Breast epithelium (tissue), 4 donors: ENCODE measurements at regions not wholly inside any gene's neighbourhood (a gene's known extent, or its start where the extent isn't known, plus 50 kb on each side); places are given as distances from the start of the nearest gene placed in this dataset.

Source experiments
- DNase-seq, 2 donors: peaks; one replicate each; pipeline ENCODE4 v3.0.0-alpha.2; 2019; ENCODE audit warnings: low spot score in 2 of 2
- H3K27ac ChIP-seq, 2 donors: fragments of 200-600 bp; sonication (generic) in 1 of 2; one replicate each; pipeline ENCODE4 v1.5.1; 2016 to 2019; ENCODE audit warnings: mild to moderate bottlenecking in 1 of 2
- H3K27me3 ChIP-seq, 2 donors: fragments of 200-600 bp; sonication (generic) in 1 of 2; one replicate each; pipeline versions ENCODE4 v1.5.1 to v1.6.0; 2017 to 2019; ENCODE audit warnings: control low read depth in 1 of 2, mild to moderate bottlenecking in 1 of 2
- H3K36me3 ChIP-seq: fragments of 200-600 bp; one replicate; pipeline ENCODE4 v1.5.1; 2019
- H3K4me1 ChIP-seq, 2 donors: fragments of 200-600 bp; sonication (generic); one replicate each; pipeline ENCODE4 v1.5.1; 2016 to 2019; ENCODE audit warnings: control low read depth in 1 of 2
- H3K4me3 ChIP-seq, 3 donors: fragments of 200-600 bp; sonication (generic); 1 replicate in 2 of 3; 2 replicates in 1 of 3; pipeline ENCODE4 v1.5.1; 2016 to 2019; ENCODE audit warnings: mild to moderate bottlenecking in 3 of 3, moderate library complexity in 2 of 3
- H3K9me3 ChIP-seq, 2 donors: fragments of 200-600 bp; sonication (generic) in 1 of 2; one replicate each; pipeline ENCODE4 v1.5.1; 2016 to 2019; ENCODE audit warnings: control low read depth in 1 of 2
- POLR2A ChIP-seq: fragments of 450-650 bp; IDR thresholded peaks from one replicate; pipeline ENCODE4 v1.6.1; 2016; ENCODE audit warnings: antibody characterized with exemption, mild to moderate bottlenecking, moderate library complexity
- POLR2AphosphoS5 ChIP-seq, 3 donors: sonication (generic); formaldehyde crosslinking; IDR thresholded peaks; one replicate each; pipeline ENCODE4 v1.6.1; 2017; ENCODE audit warnings: antibody characterized with exemption in 3 of 3
- intact Hi-C: fragments of 100-400 bp; cut with DNase I; formaldehyde crosslinking; loops from one replicate; pipeline ENCODE4 v1.15.1; 2023; ENCODE audit warnings: low total_unique reads
- TF ChIP-seq, protein P1 (sequence below), 3 donors: fragments of 450-650 bp; IDR thresholded peaks; one replicate each; pipeline ENCODE4 v1.5.1; 2016 to 2017; ENCODE audit warnings: antibody characterized with exemption in 3 of 3, mild to moderate bottlenecking in 3 of 3, moderate library complexity in 3 of 3

GRCh38 chr3:30195352-30195751 lies 411.0 kb upstream of the TGFBR2 start:
- Histone ChIP-seq H3K4me1 (no peaks in the 10 kb centered on the region), H3K27ac (no peak overlapping the region), H3K4me3 (no peak overlapping the region), H3K9me3 (no peaks in the 10 kb centered on the region), H3K27me3 (no peaks in the 10 kb centered on the region), H3K36me3 (no peaks in the 10 kb centered on the region)
- intact Hi-C loops = no loop called here
- TF ChIP-seq, protein P1, sequence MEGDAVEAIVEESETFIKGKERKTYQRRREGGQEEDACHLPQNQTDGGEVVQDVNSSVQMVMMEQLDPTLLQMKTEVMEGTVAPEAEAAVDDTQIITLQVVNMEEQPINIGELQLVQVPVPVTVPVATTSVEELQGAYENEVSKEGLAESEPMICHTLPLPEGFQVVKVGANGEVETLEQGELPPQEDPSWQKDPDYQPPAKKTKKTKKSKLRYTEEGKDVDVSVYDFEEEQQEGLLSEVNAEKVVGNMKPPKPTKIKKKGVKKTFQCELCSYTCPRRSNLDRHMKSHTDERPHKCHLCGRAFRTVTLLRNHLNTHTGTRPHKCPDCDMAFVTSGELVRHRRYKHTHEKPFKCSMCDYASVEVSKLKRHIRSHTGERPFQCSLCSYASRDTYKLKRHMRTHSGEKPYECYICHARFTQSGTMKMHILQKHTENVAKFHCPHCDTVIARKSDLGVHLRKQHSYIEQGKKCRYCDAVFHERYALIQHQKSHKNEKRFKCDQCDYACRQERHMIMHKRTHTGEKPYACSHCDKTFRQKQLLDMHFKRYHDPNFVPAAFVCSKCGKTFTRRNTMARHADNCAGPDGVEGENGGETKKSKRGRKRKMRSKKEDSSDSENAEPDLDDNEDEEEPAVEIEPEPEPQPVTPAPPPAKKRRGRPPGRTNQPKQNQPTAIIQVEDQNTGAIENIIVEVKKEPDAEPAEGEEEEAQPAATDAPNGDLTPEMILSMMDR (IDR thresholded peaks at IDR 0.05) = no peak
- TF ChIP-seq POLR2AphosphoS5 (IDR thresholded peaks at IDR 0.05) (no peak), POLR2A (no peak)
- DNase-seq = no peak

DNA sequence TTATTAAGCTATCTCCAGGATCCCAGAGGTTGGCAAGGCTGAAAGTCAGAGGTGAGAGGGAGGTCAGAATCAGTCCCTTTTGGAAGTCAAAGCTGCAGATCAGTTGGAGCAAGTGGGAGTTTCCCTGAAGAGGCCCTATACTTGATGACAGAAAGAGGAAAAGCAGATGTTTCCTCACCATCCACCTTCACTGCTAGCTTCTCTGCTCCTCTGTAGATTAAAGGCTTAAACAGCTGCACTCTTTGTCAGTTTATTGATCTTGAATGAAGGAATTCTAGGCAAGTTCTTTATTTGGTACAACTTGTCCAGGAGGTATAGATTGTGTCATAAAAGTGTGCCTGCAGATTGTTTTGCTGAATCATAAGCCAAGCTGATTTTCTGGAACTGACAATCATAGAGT lies 408.2 kb upstream of the TGFBR2 start:
- Histone ChIP-seq H3K36me3 (no peaks in the 10 kb centered on the region), H3K4me1 (no peaks in the 10 kb centered on the region), H3K27me3 (no peaks in the 10 kb centered on the region), H3K9me3 (no peaks in the 10 kb centered on the region), H3K4me3 (no peak overlapping the region), H3K27ac (no peak overlapping the region)
- TF ChIP-seq, protein P1 (IDR thresholded peaks at IDR 0.05) = no peak
- no peak for TF ChIP-seq POLR2AphosphoS5 (IDR thresholded peaks at IDR 0.05)
- TF ChIP-seq POLR2A = no peak
- intact Hi-C loops = no loop called here
- DNase-seq = no peak

DNA sequence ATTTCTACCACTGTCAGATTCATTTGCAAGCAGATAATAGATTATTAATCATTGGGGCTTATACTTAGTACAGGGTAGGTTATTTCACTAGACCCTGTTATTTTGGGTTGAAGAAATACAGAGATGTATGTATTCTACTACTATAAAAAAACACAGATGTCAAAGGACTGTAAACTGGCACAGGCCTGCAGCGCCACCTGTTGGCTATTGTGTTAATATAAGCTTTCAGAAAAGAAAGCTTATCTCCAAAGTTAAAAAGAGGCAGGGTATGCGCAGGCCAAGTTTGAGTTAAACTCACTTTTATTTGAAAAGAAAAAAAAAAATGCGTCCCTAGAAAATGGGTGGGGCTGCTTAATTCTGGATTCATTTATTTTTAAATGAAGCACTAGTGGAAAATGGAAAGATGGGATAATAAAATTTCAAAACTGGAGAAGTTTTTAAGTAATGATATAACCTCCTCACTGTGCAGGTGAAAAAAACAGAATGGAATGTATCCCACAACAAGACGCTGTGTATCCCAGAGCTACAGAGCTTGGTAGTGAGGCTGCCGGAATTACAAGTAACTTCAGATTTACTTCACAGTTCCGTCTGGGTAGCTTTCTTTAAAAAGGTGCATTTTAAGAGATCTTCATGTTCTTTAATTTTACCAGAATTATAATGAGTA lies 407.2 kb upstream of the TGFBR2 start:
- Histone ChIP-seq H3K9me3 (no peaks in the 10 kb centered on the region), H3K4me1 (no peaks in the 10 kb centered on the region), H3K4me3 (no peak overlapping the region), H3K36me3 (no peaks in the 10 kb centered on the region), H3K27me3 (no peaks in the 10 kb centered on the region), H3K27ac (no peak overlapping the region)
- peak; percentile 22 to 62 for DNase-seq
- intact Hi-C loops = no loop called here
- TF ChIP-seq POLR2A (no peak), POLR2AphosphoS5 (IDR thresholded peaks at IDR 0.05) (no peak)
- TF ChIP-seq, protein P1 (IDR thresholded peaks at IDR 0.05) = peak; percentile 54 to 86 (median 63)

DNA sequence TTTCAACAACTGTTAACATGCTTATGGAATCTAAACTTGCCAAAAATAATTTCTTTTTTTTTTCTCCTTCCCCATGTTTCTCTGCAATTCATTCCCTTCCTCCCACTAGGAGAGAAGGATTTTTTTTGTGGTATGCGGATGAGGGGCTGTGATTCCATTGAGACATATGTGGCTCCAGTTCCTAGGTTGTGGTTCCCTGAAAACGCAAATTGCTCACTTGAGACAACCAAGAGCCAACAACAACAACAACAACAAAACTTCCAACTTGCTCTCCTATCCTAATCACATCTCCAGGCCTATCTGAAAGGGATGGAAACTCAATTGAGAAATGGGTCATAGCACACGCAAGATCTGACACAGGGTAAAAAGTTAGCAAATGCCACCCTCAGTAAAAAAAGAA lies 406.5 kb upstream of the TGFBR2 start:
- TF ChIP-seq, protein P1 (IDR thresholded peaks at IDR 0.05) = no peak
- TF ChIP-seq POLR2A (no peak), POLR2AphosphoS5 (IDR thresholded peaks at IDR 0.05) (no peak)
- no peaks in the 10 kb centered on the region for H3K27me3 ChIP-seq
- no peaks in the 10 kb centered on the region for H3K9me3 ChIP-seq
- H3K4me1 ChIP-seq = no peaks in the 10 kb centered on the region
- no peaks in the 10 kb centered on the region for H3K36me3 ChIP-seq
- no peak overlapping the region for H3K4me3 ChIP-seq
- no peak for DNase-seq
- intact Hi-C loops = no loop called here
- H3K27ac ChIP-seq = no peak overlapping the region

GRCh38 chr3:30201715-30202114 lies 404.7 kb upstream of the TGFBR2 start:
- H3K36me3 ChIP-seq = no peaks in the 10 kb centered on the region
- TF ChIP-seq POLR2AphosphoS5 (IDR thresholded peaks at IDR 0.05) (no peak), POLR2A (no peak)
- TF ChIP-seq, protein P1 (IDR thresholded peaks at IDR 0.05) = no peak
- intact Hi-C loops = no loop called here
- no peaks in the 10 kb centered on the region for H3K9me3 ChIP-seq
- H3K27ac ChIP-seq = no peak overlapping the region
- no peak for DNase-seq
- no peaks in the 10 kb centered on the region for H3K27me3 ChIP-seq
- no peak overlapping the region for H3K4me3 ChIP-seq
- H3K4me1 ChIP-seq = no peaks in the 10 kb centered on the region
